Ascending aorta (tissue), 2 donors: ENCODE measurements at regions not wholly inside any gene's neighbourhood (a gene's known extent, or its start where the extent isn't known, plus 50 kb on each side); places are given as distances from the start of the nearest gene placed in this dataset.
A peak's percentile ranks its signal among the peaks of the same experiment; 100 is the strongest.

Source experiments
- DNase-seq, 2 donors: peaks; one replicate each; pipeline ENCODE4 v3.0.0-alpha.2; 2019; ENCODE audit warnings: low spot score in 2 of 2
- H3K27ac ChIP-seq, 2 donors: fragments of 200-600 bp; sonication (generic); one replicate each; pipeline ENCODE4 v1.5.1; 2016 to 2017; ENCODE audit warnings: mild to moderate bottlenecking in 1 of 2
- H3K27me3 ChIP-seq: fragments of 200-600 bp; sonication (generic); one replicate; pipeline ENCODE4 v1.5.1; 2017
- H3K36me3 ChIP-seq, 2 donors: fragments of 200-600 bp; sonication (generic); one replicate each; pipeline ENCODE4 v1.5.1; 2016
- H3K4me1 ChIP-seq, 2 donors: fragments of 200-600 bp; sonication (generic); one replicate each; pipeline ENCODE4 v1.5.1; 2016 to 2017; ENCODE audit warnings: mild to moderate bottlenecking in 1 of 2
- H3K4me3 ChIP-seq, 2 donors: fragments of 200-600 bp; sonication (generic); one replicate each; pipeline ENCODE4 v1.5.1; 2016 to 2017; ENCODE audit warnings: mild to moderate bottlenecking in 1 of 2
- H3K9me3 ChIP-seq, 2 donors: fragments of 200-600 bp; sonication (generic); one replicate each; pipeline ENCODE4 v1.5.1; 2016
- intact Hi-C: fragments of 100-400 bp; cut with DNase I; formaldehyde crosslinking; loops from one replicate; pipeline ENCODE4 v1.15.1; 2023
- TF ChIP-seq, protein P1 (sequence below), 3 experiments: fragments of 200-600 bp in 2 of 3; fragments of 450-650 bp in 1 of 3; sonication (generic) in 2 of 3; IDR thresholded peaks; one replicate each; pipeline ENCODE4 v1.5.1; 2016 to 2019; ENCODE audit warnings: antibody characterized with exemption in 3 of 3, mild to moderate bottlenecking in 1 of 3, moderate library complexity in 1 of 3

DNA sequence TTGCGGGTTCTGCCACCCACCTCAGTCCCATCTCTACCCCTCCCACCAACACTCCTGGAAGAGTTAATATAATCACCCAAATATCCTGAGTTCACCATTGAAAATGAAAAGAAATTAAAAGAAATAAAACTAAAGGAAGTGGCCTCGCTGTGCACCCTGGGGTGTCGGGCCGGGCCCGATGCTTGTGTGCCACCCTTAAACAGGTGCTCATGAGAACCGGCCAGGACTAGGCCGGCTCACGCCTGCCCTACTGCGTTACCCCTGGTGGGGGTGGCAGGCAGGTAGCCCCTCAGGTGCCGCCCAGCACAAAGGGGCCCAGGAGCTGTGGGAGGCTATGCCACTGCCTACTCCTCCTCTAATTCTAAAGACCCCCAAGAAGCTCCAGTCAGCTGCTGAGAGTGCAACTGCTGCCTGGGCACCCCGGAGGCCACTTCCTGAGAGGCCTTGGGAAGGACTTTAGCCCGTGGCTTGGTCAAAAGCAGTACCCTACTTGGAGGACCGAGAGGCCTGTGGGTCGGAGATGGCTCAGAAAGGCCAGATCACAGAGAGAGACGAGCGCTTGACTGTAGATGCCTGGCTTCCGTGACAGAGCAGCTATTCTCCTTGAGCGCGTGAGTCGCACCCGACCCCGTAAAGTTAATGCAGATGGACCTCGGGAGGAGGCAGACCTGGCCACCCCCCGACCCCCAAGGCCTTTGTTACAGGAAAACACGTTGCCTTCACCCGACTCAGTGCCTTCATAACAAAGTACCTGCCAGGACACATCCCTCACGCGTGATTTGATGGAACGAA lies 51.0 kb upstream of the PPP2R2D start:
- H3K4me3 ChIP-seq: no peak overlapping the region
- H3K27ac ChIP-seq: no peak overlapping the region
- no peaks in the 10 kb centered on the region for H3K36me3 ChIP-seq
- intact Hi-C loops: no loop called here
- no peaks in the 10 kb centered on the region for H3K9me3 ChIP-seq
- H3K27me3 ChIP-seq: no peaks in the 10 kb centered on the region
- peak in 1 of 2 donors; percentile 54 for DNase-seq
- no peaks in the 10 kb centered on the region for H3K4me1 ChIP-seq
- TF ChIP-seq, protein P1, sequence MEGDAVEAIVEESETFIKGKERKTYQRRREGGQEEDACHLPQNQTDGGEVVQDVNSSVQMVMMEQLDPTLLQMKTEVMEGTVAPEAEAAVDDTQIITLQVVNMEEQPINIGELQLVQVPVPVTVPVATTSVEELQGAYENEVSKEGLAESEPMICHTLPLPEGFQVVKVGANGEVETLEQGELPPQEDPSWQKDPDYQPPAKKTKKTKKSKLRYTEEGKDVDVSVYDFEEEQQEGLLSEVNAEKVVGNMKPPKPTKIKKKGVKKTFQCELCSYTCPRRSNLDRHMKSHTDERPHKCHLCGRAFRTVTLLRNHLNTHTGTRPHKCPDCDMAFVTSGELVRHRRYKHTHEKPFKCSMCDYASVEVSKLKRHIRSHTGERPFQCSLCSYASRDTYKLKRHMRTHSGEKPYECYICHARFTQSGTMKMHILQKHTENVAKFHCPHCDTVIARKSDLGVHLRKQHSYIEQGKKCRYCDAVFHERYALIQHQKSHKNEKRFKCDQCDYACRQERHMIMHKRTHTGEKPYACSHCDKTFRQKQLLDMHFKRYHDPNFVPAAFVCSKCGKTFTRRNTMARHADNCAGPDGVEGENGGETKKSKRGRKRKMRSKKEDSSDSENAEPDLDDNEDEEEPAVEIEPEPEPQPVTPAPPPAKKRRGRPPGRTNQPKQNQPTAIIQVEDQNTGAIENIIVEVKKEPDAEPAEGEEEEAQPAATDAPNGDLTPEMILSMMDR (IDR thresholded peaks at IDR 0.05): no peak

DNA sequence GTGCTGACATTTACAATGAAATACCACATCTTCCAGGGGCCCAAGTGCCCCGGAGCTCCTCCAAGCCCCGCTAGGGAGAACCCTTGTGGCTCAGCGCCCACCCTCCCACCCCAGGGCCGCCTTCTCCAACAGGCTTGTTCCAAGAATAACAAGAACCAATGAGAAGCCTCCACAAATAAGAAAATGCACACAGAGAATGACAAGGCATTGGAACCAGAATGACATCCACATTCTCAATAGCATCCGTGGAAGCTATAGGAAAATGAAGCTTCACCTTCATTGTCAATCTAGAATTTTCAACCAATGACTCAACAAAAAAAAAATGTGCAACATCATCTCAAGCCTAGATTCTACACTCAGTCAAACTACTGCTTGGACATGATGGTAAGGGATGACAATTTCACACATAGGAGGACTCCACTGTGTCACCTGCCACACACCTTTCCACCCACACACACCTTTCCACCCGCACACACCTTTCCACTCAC lies 50.4 kb upstream of the PPP2R2D start:
- intact Hi-C loops: no loop called here
- DNase-seq: no peak

More for the DNA sequence above, 50.4 kb upstream of the PPP2R2D start:
- H3K9me3 ChIP-seq: no peaks in the 10 kb centered on the region
- H3K36me3 ChIP-seq: no peaks in the 10 kb centered on the region
- no peak overlapping the region for H3K4me3 ChIP-seq
- H3K4me1 ChIP-seq: no peaks in the 10 kb centered on the region
- no peak overlapping the region for H3K27ac ChIP-seq
- no peaks in the 10 kb centered on the region for H3K27me3 ChIP-seq
- TF ChIP-seq, protein P1 (IDR thresholded peaks at IDR 0.05): no peak
